Activated CD8-positive, alpha-beta T cell treated with anti-CD3 and anti-CD28 coated beads for 36 hours (primary cell): ENCODE measurements at regions not wholly inside any gene's neighbourhood (a gene's known extent, or its start where the extent isn't known, plus 50 kb on each side); places are given as distances from the start of the nearest gene placed in this dataset.

ENCODE experiments used
- ATAC-seq: fragments of 200-7000 bp; cut with Tn5 transposase; one replicate; pipeline ENCODE4 v1.10.0; 2021; ENCODE audit warnings: mild to moderate bottlenecking, moderate library complexity
- CTCF ChIA-PET: fragments of 350-600 bp; sonication (Branson Sonifier 250); formaldehyde crosslinking; loops from one replicate; lab custom pipeline; 2021; ENCODE audit warnings: antibody characterized with exemption; lab: Charles Lee
- POLR2A ChIA-PET: fragments of 350-600 bp; sonication (Branson Sonifier 250); formaldehyde crosslinking; loops from one replicate; lab custom pipeline; 2021; ENCODE audit warnings: antibody characterized with exemption; lab: Charles Lee
- DNase-seq: peaks from one replicate; pipeline ENCODE4 v3.0.0-alpha.2; 2020
- H3K27ac Mint-ChIP-seq: one replicate; pipeline ENCODE4 v1.8.0; 2021; ENCODE audit warnings: mild to moderate bottlenecking, mixed read lengths
- H3K27me3 Mint-ChIP-seq: one replicate; pipeline ENCODE4 v1.8.0; 2021; ENCODE audit warnings: mixed read lengths
- H3K36me3 Mint-ChIP-seq: one replicate; pipeline ENCODE4 v1.8.0; 2021; ENCODE audit warnings: low read depth, mixed read lengths
- H3K4me1 Mint-ChIP-seq: one replicate; pipeline ENCODE4 v1.8.0; 2021; ENCODE audit warnings: low read depth, mixed read lengths
- H3K4me3 Mint-ChIP-seq: one replicate; pipeline ENCODE4 v1.8.0; 2021; ENCODE audit warnings: mild to moderate bottlenecking, moderate library complexity, mixed read lengths
- H3K9me3 Mint-ChIP-seq: one replicate; pipeline ENCODE4 v1.8.0; 2021; ENCODE audit warnings: mixed read lengths
- CTCF ChIP-seq: fragments of 200-600 bp; IDR thresholded peaks from one replicate; pipeline ENCODE4 v1.8.0; 2022; ENCODE audit warnings: antibody characterized with exemption, mild to moderate bottlenecking
- intact Hi-C: fragments of 100-400 bp; cut with micrococcal nuclease; formaldehyde crosslinking; loops from one replicate; pipeline ENCODE4 v1.10.0; 2022

- ChIA-PET CTCF (no interaction called here), POLR2A (no interaction called here)
- no peaks in the 10 kb centered on the region for H3K27me3 Mint-ChIP-seq
- H3K27ac Mint-ChIP-seq = no peak overlapping the region
- intact Hi-C loops = no loop called here
- ATAC-seq (no peak), DNase-seq (no peak)
- H3K9me3 Mint-ChIP-seq = peaks cover 16% of the 10 kb centered on the region
- H3K4me3 Mint-ChIP-seq = no peak overlapping the region
- TF ChIP-seq CTCF = no peak
- no peaks in the 10 kb centered on the region for H3K36me3 Mint-ChIP-seq
- no peaks in the 10 kb centered on the region for H3K4me1 Mint-ChIP-seq
Measured at GRCh38 chr1:190615818-190616217, 138.2 kb upstream of the BRINP3 start.

- H3K27ac Mint-ChIP-seq = no peak overlapping the region
- no peak for TF ChIP-seq CTCF
- DNase-seq (no peak), ATAC-seq (no peak)
- intact Hi-C loops = no loop called here
- H3K36me3 Mint-ChIP-seq = no peaks in the 10 kb centered on the region
- H3K9me3 Mint-ChIP-seq = peaks cover 16% of the 10 kb centered on the region
- ChIA-PET CTCF (no interaction called here), POLR2A (no interaction called here)
- no peaks in the 10 kb centered on the region for H3K27me3 Mint-ChIP-seq
- H3K4me3 Mint-ChIP-seq = no peak overlapping the region
- no peaks in the 10 kb centered on the region for H3K4me1 Mint-ChIP-seq
Measured at GRCh38 chr1:190616235-190616634, 138.6 kb upstream of the BRINP3 start.

- CTCF ChIA-PET = no interaction called here
- intact Hi-C loops = no loop called here
- no peaks in the 10 kb centered on the region for H3K36me3 Mint-ChIP-seq
Measured at GRCh38 chr1:190619724-190620123, 142.1 kb upstream of the BRINP3 start.

GRCh38 chr1:190633488-190633887 is 155.8 kb upstream of the BRINP3 start:
- TF ChIP-seq CTCF = no peak
- DNase-seq (no peak), ATAC-seq (no peak)
- H3K9me3 Mint-ChIP-seq = peaks cover 14% of the 10 kb centered on the region
- POLR2A ChIA-PET = no interaction called here
- no peaks in the 10 kb centered on the region for H3K27me3 Mint-ChIP-seq
- CTCF ChIA-PET = no interaction called here
- H3K4me3 Mint-ChIP-seq = no peak overlapping the region
- H3K36me3 Mint-ChIP-seq = no peaks in the 10 kb centered on the region
- intact Hi-C loops = no loop called here
- no peaks in the 10 kb centered on the region for H3K4me1 Mint-ChIP-seq
- no peak overlapping the region for H3K27ac Mint-ChIP-seq

More at GRCh38 chr1:190619724-190620123, 142.1 kb upstream of the BRINP3 start:
- Mint-ChIP-seq H3K4me3 (no peak overlapping the region), H3K27me3 (no peaks in the 10 kb centered on the region), H3K4me1 (no peaks in the 10 kb centered on the region), H3K27ac (no peak overlapping the region), H3K9me3 (peaks cover 13% of the 10 kb centered on the region)
- ATAC-seq (no peak), DNase-seq (no peak)
- TF ChIP-seq CTCF = no peak
- POLR2A ChIA-PET = no interaction called here

- Mint-ChIP-seq H3K4me1 (no peaks in the 10 kb centered on the region), H3K36me3 (no peaks in the 10 kb centered on the region), H3K4me3 (no peak overlapping the region), H3K9me3 (peaks cover 11% of the 10 kb centered on the region), H3K27me3 (no peaks in the 10 kb centered on the region), H3K27ac (no peak overlapping the region)
- DNase-seq (no peak), ATAC-seq (no peak)
- intact Hi-C loops = no loop called here
- no peak for TF ChIP-seq CTCF
- CTCF ChIA-PET = no interaction called here
- POLR2A ChIA-PET = no interaction called here
Measured at GRCh38 chr1:190634134-190634533, 156.5 kb upstream of the BRINP3 start.
